GM12872 (cell line): ENCODE measurements at regions not wholly inside any gene's neighbourhood (a gene's known extent, or its start where the extent isn't known, plus 50 kb on each side); places are given as distances from the start of the nearest gene placed in this dataset.

Source experiments
- CTCF ChIP-seq: IDR thresholded peaks from 3 replicates; pipeline ENCODE4 v1.5.1; 2011; ENCODE audit warnings: low read depth, mild to moderate bottlenecking, low read length, moderate library complexity; ENCODE audit not compliant: insufficient read depth

- no peak for TF ChIP-seq CTCF
Observed at GRCh38 chr9:26415528-26415927, 477.1 kb downstream of the CAAP1 start.

GRCh38 chr9:26413611-26414010 lies 479.0 kb downstream of the CAAP1 start:
- TF ChIP-seq CTCF, result no peak

- TF ChIP-seq CTCF, result no peak
Observed at GRCh38 chr9:26412446-26412845, 480.2 kb downstream of the CAAP1 start.

GRCh38 chr9:26406676-26407075 lies 485.9 kb downstream of the CAAP1 start:
- no peak for TF ChIP-seq CTCF

- TF ChIP-seq CTCF, result no peak
Observed at GRCh38 chr9:26399556-26399955, 493.0 kb downstream of the CAAP1 start.

- TF ChIP-seq CTCF, result no peak
Observed at GRCh38 chr9:26394025-26394424, 498.6 kb downstream of the CAAP1 start.

- no peak for TF ChIP-seq CTCF
Observed at GRCh38 chr9:26392639-26393038, 500.0 kb downstream of the CAAP1 start.

GRCh38 chr9:26391036-26391435 lies 501.6 kb downstream of the CAAP1 start:
- no peak for TF ChIP-seq CTCF
